ENCODE measurements at regions not wholly inside any gene's neighbourhood (a gene's known extent, or its start where the extent isn't known, plus 50 kb on each side); places are given as distances from the start of the nearest gene placed in this dataset.

- no peak overlapping the region for H2AFZ ChIP-seq (ENCODE audit: low read depth, low read length)
- no TSS peak for BruUV-seq (replicated peaks)
- ChIA-PET POLR2A (no interaction called here), CTCF (ENCODE audit: low intra/inter-chr PET ratio) (no interaction called here)
- no peaks in the 10 kb centered on the region for H3K9me1 ChIP-seq (ENCODE audit: control insufficient read depth, insufficient read depth, low read length)
- H3K9me3 ChIP-seq (replicated peaks; ENCODE audit: control insufficient read depth, insufficient read depth, low read depth, low read length): no peaks in the 10 kb centered on the region; the same call in 1 of the 2 replicates
- FAIRE-seq (no peak), DNase-seq (ENCODE audit: extremely low read depth in 1 of 4, low spot score in 3 of 4) (no peak), ATAC-seq (no peak)
- H3K4me1 ChIP-seq (replicated peaks in 1 of 2; ENCODE audit: control insufficient read depth in 2 of 2, insufficient read depth in 2 of 2, low read length in 2 of 2): no peaks in the 10 kb centered on the region
- H3K27me3 ChIP-seq (ENCODE audit: control insufficient read depth in 2 of 2, insufficient read depth in 2 of 2, low read length in 2 of 2): no peaks in the 10 kb centered on the region
- H3K9ac ChIP-seq (ENCODE audit: insufficient read depth in 1 of 2, low read depth in 2 of 2, low read length in 2 of 2): no peak overlapping the region
- no peak overlapping the region for H3K27ac ChIP-seq (ENCODE audit: extremely low read depth, low read depth, low read length)
- H3K4me3 ChIP-seq: no peak overlapping the region
- no peaks in the 10 kb centered on the region for H4K20me1 ChIP-seq (replicated peaks; ENCODE audit: control insufficient read depth, insufficient read depth, low read length)
- intact Hi-C loops (cut with micrococcal nuclease) (no loop called here), in situ Hi-C loops (cut with MboI) (no loop called here)
- H3K36me3 ChIP-seq (ENCODE audit: control insufficient read depth, insufficient read depth, low read length): no peaks in the 10 kb centered on the region
- H3K4me2 ChIP-seq (ENCODE audit: insufficient read depth, low read length): no peak overlapping the region
- no peaks in the 10 kb centered on the region for H3K79me2 ChIP-seq (ENCODE audit: control insufficient read depth, insufficient read depth, low read length)
- TF ChIP-seq SMARCB1 (IDR thresholded peaks at IDR 0.05; ENCODE audit: insufficient read length, low read depth) (no peak), CC2D1A (IDR thresholded peaks at IDR 0.05) (no peak), TEAD1 (CRISPR knock-in tag; IDR thresholded peaks at IDR 0.05) (no peak), SOX6 (IDR thresholded peaks at IDR 0.05) (no peak), KHSRP (IDR thresholded peaks at IDR 0.05) (no peak), HSF4 (CRISPR knock-in tag; IDR thresholded peaks at IDR 0.05; ENCODE audit: borderline replicate concordance) (no peak), NR0B1 (IDR thresholded peaks at IDR 0.05; ENCODE audit: partially characterized antibody) (no peak), ATF3 (IDR thresholded peaks at IDR 0.05) (no peak), ATF3 (CRISPR knock-in tag; conservative IDR thresholded peaks at IDR 0.05) (no peak), ZNF764 (CRISPR knock-in tag; IDR thresholded peaks at IDR 0.05; ENCODE audit: low read depth) (no peak), ARID3B (CRISPR knock-in tag; IDR thresholded peaks at IDR 0.05; ENCODE audit: borderline replicate concordance) (no peak)
- TF ChIP-seq, protein P1, sequence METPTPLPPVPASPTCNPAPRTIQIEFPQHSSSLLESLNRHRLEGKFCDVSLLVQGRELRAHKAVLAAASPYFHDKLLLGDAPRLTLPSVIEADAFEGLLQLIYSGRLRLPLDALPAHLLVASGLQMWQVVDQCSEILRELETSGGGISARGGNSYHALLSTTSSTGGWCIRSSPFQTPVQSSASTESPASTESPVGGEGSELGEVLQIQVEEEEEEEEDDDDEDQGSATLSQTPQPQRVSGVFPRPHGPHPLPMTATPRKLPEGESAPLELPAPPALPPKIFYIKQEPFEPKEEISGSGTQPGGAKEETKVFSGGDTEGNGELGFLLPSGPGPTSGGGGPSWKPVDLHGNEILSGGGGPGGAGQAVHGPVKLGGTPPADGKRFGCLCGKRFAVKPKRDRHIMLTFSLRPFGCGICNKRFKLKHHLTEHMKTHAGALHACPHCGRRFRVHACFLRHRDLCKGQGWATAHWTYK (CRISPR knock-in tag; IDR thresholded peaks at IDR 0.05): no peak
- TF ChIP-seq, protein P2, sequence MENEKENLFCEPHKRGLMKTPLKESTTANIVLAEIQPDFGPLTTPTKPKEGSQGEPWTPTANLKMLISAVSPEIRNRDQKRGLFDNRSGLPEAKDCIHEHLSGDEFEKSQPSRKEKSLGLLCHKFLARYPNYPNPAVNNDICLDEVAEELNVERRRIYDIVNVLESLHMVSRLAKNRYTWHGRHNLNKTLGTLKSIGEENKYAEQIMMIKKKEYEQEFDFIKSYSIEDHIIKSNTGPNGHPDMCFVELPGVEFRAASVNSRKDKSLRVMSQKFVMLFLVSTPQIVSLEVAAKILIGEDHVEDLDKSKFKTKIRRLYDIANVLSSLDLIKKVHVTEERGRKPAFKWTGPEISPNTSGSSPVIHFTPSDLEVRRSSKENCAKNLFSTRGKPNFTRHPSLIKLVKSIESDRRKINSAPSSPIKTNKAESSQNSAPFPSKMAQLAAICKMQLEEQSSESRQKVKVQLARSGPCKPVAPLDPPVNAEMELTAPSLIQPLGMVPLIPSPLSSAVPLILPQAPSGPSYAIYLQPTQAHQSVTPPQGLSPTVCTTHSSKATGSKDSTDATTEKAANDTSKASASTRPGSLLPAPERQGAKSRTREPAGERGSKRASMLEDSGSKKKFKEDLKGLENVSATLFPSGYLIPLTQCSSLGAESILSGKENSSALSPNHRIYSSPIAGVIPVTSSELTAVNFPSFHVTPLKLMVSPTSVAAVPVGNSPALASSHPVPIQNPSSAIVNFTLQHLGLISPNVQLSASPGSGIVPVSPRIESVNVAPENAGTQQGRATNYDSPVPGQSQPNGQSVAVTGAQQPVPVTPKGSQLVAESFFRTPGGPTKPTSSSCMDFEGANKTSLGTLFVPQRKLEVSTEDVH (IDR thresholded peaks at IDR 0.05; ENCODE audit: low read depth, partially characterized antibody): no peak
- TF ChIP-seq, protein P3, sequence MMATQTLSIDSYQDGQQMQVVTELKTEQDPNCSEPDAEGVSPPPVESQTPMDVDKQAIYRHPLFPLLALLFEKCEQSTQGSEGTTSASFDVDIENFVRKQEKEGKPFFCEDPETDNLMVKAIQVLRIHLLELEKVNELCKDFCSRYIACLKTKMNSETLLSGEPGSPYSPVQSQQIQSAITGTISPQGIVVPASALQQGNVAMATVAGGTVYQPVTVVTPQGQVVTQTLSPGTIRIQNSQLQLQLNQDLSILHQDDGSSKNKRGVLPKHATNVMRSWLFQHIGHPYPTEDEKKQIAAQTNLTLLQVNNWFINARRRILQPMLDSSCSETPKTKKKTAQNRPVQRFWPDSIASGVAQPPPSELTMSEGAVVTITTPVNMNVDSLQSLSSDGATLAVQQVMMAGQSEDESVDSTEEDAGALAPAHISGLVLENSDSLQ (IDR thresholded peaks at IDR 0.05): no peak
Measured at GRCh38 chr4:89576246-89576645, 260.7 kb downstream of the SNCA start.
